ENCODE measurements at regions not wholly inside any gene's neighbourhood (a gene's known extent, or its start where the extent isn't known, plus 50 kb on each side); places are given as distances from the start of the nearest gene placed in this dataset.

DNA sequence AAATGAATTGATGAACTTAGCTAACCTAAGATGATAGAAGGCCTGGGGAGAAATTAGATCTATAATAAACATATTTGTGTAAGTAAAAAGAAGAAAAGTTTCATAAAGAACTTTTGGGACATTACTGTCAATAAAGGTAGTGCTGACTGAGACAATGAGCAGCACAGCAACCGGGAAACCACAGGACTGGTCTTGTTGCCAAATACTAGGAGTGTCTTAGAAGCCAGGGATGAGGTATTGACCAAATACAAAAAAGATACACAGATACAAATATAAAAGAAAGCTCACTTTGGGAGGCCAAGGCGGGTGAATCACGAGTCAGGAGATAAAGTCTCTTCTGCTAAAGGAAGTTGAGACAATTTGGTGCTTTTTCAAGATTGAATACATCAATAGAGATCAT lies 362.4 kb upstream of the ZNF385D start:
- TF ChIP-seq POLR2AphosphoS5 (IDR thresholded peaks at IDR 0.05; ENCODE audit: borderline replicate concordance, low read depth, low read length) (no peak), EZH2 (IDR thresholded peaks at IDR 0.05) (no peak), FOXP2 (optimal IDR thresholded peaks at IDR 0.05; ENCODE audit: control extremely low read depth, extremely low read length, insufficient read depth) (no peak)

All from SK-N-MC (cell line).